ENCODE measurements at regions not wholly inside any gene's neighbourhood (a gene's known extent, or its start where the extent isn't known, plus 50 kb on each side); places are given as distances from the start of the nearest gene placed in this dataset.

DNA sequence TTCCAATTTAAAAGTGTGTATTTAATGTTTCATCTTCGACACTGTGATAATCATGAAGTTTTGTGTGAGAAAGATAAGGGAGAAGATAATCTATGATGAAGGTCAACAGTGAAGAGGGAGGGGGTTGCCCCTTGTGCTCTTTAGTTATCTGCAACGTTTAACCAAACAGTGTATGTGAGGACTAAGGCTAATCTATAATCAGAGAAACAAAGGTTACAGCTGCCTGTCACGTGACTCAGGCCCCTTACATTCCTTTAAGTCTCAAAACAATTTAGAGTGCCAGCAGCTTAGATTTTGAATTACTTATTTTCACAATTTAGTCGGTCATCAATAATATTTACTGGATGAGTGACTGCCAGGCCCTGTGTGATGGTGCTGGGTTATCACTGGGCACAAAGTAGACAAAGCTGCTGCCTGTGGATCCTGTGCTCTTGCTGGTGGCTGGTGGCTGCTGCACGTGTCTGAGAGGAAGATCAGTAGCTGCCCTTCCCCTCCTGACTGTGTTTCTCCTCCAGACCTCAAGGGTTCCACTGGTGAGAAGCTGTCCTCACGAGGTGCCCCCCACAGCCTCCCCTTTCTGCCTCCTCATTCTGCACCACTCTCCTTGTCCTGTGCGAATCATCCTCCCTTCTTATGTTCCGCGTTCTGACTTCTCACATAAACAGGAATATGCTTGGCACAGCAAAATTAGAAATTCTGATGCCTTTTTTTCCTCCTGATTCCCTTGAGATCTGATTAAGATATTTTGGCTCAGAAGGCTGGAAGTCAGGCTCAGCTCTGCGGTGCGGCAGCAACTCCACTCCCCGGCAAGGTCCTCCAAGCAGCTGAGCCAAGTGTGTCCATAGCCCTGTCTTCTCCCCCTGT lies 331.1 kb upstream of the B3GAT1 start (continued):
- TF ChIP-seq ARNT (IDR thresholded peaks at IDR 0.05), result no peak
- TF ChIP-seq, protein P1, sequence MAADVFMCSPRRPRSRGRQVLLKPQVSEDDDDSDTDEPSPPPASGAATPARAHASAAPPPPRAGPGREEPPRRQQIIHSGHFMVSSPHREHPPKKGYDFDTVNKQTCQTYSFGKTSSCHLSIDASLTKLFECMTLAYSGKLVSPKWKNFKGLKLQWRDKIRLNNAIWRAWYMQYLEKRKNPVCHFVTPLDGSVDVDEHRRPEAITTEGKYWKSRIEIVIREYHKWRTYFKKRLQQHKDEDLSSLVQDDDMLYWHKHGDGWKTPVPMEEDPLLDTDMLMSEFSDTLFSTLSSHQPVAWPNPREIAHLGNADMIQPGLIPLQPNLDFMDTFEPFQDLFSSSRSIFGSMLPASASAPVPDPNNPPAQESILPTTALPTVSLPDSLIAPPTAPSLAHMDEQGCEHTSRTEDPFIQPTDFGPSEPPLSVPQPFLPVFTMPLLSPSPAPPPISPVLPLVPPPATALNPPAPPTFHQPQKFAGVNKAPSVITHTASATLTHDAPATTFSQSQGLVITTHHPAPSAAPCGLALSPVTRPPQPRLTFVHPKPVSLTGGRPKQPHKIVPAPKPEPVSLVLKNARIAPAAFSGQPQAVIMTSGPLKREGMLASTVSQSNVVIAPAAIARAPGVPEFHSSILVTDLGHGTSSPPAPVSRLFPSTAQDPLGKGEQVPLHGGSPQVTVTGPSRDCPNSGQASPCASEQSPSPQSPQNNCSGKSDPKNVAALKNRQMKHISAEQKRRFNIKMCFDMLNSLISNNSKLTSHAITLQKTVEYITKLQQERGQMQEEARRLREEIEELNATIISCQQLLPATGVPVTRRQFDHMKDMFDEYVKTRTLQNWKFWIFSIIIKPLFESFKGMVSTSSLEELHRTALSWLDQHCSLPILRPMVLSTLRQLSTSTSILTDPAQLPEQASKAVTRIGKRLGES (CRISPR knock-in tag; IDR thresholded peaks at IDR 0.05; ENCODE audit: borderline replicate concordance), result 0 out of 2 replicates have a peak, but pooled peaks have one; percentile 69
- no peak for TF ChIP-seq ZNF674 (CRISPR knock-in tag; IDR thresholded peaks at IDR 0.05; ENCODE audit: low read depth)
- TF ChIP-seq, protein P2, sequence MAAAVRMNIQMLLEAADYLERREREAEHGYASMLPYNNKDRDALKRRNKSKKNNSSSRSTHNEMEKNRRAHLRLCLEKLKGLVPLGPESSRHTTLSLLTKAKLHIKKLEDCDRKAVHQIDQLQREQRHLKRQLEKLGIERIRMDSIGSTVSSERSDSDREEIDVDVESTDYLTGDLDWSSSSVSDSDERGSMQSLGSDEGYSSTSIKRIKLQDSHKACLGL (CRISPR knock-in tag; IDR thresholded peaks at IDR 0.05), result no peak
- no peak for TF ChIP-seq MTA3 (CRISPR knock-in tag; IDR thresholded peaks at IDR 0.05)
- no peak for TF ChIP-seq ZNF224 (CRISPR knock-in tag; IDR thresholded peaks at IDR 0.05)
- no peak for TF ChIP-seq NKX3-1 (CRISPR knock-in tag; IDR thresholded peaks at IDR 0.05)
- TF ChIP-seq, protein P3, sequence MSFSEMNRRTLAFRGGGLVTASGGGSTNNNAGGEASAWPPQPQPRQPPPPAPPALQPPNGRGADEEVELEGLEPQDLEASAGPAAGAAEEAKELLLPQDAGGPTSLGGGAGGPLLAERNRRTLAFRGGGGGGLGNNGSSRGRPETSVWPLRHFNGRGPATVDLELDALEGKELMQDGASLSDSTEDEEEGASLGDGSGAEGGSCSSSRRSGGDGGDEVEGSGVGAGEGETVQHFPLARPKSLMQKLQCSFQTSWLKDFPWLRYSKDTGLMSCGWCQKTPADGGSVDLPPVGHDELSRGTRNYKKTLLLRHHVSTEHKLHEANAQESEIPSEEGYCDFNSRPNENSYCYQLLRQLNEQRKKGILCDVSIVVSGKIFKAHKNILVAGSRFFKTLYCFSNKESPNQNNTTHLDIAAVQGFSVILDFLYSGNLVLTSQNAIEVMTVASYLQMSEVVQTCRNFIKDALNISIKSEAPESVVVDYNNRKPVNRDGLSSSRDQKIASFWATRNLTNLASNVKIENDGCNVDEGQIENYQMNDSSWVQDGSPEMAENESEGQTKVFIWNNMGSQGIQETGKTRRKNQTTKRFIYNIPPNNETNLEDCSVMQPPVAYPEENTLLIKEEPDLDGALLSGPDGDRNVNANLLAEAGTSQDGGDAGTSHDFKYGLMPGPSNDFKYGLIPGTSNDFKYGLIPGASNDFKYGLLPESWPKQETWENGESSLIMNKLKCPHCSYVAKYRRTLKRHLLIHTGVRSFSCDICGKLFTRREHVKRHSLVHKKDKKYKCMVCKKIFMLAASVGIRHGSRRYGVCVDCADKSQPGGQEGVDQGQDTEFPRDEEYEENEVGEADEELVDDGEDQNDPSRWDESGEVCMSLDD (CRISPR knock-in tag; IDR thresholded peaks at IDR 0.05; ENCODE audit: borderline replicate concordance), result no peak
- TF ChIP-seq KDM5A (IDR thresholded peaks at IDR 0.05; ENCODE audit: borderline replicate concordance, low read length), result no peak
- TF ChIP-seq ZNF891 (CRISPR knock-in tag; IDR thresholded peaks at IDR 0.05), result no peak
- TF ChIP-seq ZSCAN20 (CRISPR knock-in tag; IDR thresholded peaks at IDR 0.05; ENCODE audit: borderline replicate concordance), result no peak
- TF ChIP-seq, protein P4, sequence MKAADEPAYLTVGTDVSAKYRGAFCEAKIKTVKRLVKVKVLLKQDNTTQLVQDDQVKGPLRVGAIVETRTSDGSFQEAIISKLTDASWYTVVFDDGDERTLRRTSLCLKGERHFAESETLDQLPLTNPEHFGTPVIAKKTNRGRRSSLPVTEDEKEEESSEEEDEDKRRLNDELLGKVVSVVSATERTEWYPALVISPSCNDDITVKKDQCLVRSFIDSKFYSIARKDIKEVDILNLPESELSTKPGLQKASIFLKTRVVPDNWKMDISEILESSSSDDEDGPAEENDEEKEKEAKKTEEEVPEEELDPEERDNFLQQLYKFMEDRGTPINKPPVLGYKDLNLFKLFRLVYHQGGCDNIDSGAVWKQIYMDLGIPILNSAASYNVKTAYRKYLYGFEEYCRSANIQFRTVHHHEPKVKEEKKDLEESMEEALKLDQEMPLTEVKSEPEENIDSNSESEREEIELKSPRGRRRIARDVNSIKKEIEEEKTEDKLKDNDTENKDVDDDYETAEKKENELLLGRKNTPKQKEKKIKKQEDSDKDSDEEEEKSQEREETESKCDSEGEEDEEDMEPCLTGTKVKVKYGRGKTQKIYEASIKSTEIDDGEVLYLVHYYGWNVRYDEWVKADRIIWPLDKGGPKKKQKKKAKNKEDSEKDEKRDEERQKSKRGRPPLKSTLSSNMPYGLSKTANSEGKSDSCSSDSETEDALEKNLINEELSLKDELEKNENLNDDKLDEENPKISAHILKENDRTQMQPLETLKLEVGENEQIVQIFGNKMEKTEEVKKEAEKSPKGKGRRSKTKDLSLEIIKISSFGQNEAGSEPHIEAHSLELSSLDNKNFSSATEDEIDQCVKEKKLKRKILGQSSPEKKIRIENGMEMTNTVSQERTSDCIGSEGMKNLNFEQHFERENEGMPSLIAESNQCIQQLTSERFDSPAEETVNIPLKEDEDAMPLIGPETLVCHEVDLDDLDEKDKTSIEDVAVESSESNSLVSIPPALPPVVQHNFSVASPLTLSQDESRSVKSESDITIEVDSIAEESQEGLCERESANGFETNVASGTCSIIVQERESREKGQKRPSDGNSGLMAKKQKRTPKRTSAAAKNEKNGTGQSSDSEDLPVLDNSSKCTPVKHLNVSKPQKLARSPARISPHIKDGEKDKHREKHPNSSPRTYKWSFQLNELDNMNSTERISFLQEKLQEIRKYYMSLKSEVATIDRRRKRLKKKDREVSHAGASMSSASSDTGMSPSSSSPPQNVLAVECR (CRISPR knock-in tag; IDR thresholded peaks at IDR 0.05; ENCODE audit: borderline replicate concordance), result no peak
- TF ChIP-seq ATAD3A (CRISPR knock-in tag; IDR thresholded peaks at IDR 0.05), result no peak
- TF ChIP-seq MTF2 (CRISPR knock-in tag; IDR thresholded peaks at IDR 0.05; ENCODE audit: borderline replicate concordance), result no peak
- TF ChIP-seq, protein P5, sequence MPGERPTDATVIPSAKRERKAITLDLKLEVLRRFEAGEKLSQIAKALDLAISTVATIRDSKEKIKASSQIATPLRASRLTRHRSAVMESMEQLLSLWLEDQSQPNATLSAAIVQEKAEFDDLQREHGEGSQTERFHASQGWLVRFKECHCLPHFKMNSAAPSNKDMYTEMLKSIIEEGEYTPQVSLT (CRISPR knock-in tag; IDR thresholded peaks at IDR 0.05; ENCODE audit: borderline replicate concordance, low read depth), result no peak
- no peak for TF ChIP-seq MIER3 (CRISPR knock-in tag; IDR thresholded peaks at IDR 0.05; ENCODE audit: borderline replicate concordance)
- no peak for TF ChIP-seq ZNF816 (CRISPR knock-in tag; IDR thresholded peaks at IDR 0.05; ENCODE audit: borderline replicate concordance)
- TF ChIP-seq ATM (IDR thresholded peaks at IDR 0.05; ENCODE audit: borderline replicate concordance), result no peak
- TF ChIP-seq ZNF598 (CRISPR knock-in tag; IDR thresholded peaks at IDR 0.05; ENCODE audit: borderline replicate concordance), result no peak
